ENCODE measurements at regions not wholly inside any gene's neighbourhood (a gene's known extent, or its start where the extent isn't known, plus 50 kb on each side); places are given as distances from the start of the nearest gene placed in this dataset.
"Not testable (repeated sequence)": the region's sequence is repeated elsewhere in the genome, so short reads cannot be mapped to it uniquely, and the experiment has no call there.

DNA sequence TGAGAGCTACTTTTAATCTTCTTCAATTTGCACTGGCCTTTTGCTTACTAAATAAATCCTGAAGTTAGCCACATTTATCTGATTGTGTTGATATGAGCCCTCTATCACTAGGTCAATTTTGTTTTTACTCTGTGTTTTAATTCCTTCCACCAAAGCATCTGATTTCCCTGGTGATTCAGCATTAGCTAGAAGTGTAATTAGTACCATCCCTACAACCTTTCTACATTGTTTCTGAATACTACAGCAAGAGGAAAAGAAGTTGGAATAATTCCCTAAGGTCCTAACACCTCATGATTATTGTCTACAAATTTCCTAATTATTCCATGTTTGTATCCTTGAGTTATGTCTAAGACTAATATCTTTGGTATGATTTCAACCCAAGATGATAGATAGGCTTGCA is 1093.6 kb downstream of the SUCLG1 start:
- TF ChIP-seq, protein P1, sequence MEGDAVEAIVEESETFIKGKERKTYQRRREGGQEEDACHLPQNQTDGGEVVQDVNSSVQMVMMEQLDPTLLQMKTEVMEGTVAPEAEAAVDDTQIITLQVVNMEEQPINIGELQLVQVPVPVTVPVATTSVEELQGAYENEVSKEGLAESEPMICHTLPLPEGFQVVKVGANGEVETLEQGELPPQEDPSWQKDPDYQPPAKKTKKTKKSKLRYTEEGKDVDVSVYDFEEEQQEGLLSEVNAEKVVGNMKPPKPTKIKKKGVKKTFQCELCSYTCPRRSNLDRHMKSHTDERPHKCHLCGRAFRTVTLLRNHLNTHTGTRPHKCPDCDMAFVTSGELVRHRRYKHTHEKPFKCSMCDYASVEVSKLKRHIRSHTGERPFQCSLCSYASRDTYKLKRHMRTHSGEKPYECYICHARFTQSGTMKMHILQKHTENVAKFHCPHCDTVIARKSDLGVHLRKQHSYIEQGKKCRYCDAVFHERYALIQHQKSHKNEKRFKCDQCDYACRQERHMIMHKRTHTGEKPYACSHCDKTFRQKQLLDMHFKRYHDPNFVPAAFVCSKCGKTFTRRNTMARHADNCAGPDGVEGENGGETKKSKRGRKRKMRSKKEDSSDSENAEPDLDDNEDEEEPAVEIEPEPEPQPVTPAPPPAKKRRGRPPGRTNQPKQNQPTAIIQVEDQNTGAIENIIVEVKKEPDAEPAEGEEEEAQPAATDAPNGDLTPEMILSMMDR (IDR thresholded peaks at IDR 0.05; ENCODE audit: low read depth, low read length, missing control alignments): no peak
- DNase-seq (ENCODE audit: extremely low read depth, low read depth): no peak
- no peak overlapping the region for H3K4me3 ChIP-seq (replicated peaks; ENCODE audit: low read depth, low read length)

DNA sequence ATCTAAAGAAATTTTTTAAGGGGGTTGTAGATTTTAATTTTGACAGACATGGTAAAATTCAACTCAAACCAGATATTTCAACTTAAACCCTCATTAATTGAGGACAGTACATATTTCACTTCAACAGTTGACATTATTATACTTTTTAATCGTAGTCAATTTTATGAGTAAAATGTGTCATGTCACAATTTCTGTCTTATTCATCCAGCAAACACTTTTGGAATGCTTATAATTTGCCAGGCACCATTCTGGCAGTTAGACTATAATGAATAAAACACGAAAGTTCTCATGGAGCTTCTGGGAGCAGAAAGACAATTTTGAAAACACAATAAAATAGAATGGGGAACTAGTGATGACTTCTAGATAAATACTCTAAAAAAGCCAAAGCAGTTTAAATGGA is 1094.8 kb downstream of the SUCLG1 start:
- no peak overlapping the region for H3K4me3 ChIP-seq (replicated peaks; ENCODE audit: low read depth, low read length)
- TF ChIP-seq, protein P1 (IDR thresholded peaks at IDR 0.05; ENCODE audit: low read depth, low read length, missing control alignments): no peak
- DNase-seq (ENCODE audit: extremely low read depth, low read depth): no peak

- not testable (repeated sequence) for DNase-seq (ENCODE audit: extremely low read depth, low read depth); H3K4me3 ChIP-seq (replicated peaks; ENCODE audit: low read depth, low read length)
Observed at GRCh38 chr2:83363138-83363537, 1095.9 kb downstream of the SUCLG1 start.

DNA sequence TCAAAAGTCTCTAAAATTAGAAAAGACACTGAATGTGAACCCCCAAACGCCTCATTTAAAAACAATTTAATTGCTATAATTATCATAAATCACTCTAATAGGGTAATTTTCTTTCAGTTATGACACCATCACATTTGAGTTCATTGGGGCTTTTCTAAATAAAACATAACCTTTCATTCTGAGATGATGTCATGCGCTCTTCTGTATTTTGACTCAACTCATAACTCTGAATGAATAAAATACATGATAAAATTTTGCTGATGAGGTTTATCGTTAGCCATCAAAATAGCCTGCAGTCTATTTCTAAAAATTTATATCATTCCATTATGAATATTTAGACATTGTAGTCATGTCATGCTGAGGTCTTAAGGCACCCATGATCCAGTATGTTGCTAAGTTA is 1099.7 kb downstream of the SUCLG1 start:
- TF ChIP-seq, protein P1 (IDR thresholded peaks at IDR 0.05; ENCODE audit: low read depth, low read length, missing control alignments): no peak
- H3K4me3 ChIP-seq (replicated peaks; ENCODE audit: low read depth, low read length): no peak overlapping the region
- DNase-seq (ENCODE audit: extremely low read depth, low read depth): no peak

GRCh38 chr2:83342860-83343329 is 1116.2 kb downstream of the SUCLG1 start:
- DNase-seq (ENCODE audit: extremely low read depth, low read depth): no peak
- TF ChIP-seq, protein P1 (IDR thresholded peaks at IDR 0.05; ENCODE audit: low read depth, low read length, missing control alignments): no peak
- H3K4me3 ChIP-seq (replicated peaks; ENCODE audit: low read depth, low read length): no peak overlapping the region

GRCh38 chr2:83340424-83340823 is 1118.7 kb downstream of the SUCLG1 start:
- no peak for DNase-seq (ENCODE audit: extremely low read depth, low read depth)
- TF ChIP-seq, protein P1 (IDR thresholded peaks at IDR 0.05; ENCODE audit: low read depth, low read length, missing control alignments): no peak
- H3K4me3 ChIP-seq (replicated peaks; ENCODE audit: low read depth, low read length): no peak overlapping the region

GRCh38 chr2:83339942-83340341 is 1119.1 kb downstream of the SUCLG1 start:
- H3K4me3 ChIP-seq (replicated peaks; ENCODE audit: low read depth, low read length); DNase-seq (ENCODE audit: extremely low read depth, low read depth): not testable (repeated sequence)

DNA sequence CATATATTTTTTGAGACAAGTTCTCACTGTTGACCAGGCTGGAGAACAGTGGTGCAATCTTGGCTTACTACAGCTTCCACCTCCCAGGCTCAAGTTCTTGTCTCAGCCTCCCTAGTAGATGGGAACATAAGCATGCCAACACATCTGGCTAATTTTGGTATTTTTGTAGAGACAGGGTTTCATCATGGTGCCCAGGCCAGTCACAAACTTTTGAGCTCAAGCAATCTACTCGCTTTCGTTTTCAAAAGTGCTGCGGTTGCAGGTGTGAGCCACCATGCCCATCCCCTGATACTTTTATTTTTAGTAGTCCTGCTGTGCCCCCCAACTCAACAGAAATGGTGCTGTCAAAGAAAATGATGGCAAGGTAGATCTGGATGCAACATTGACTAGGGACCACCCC is 1127.3 kb downstream of the SUCLG1 start:
- TF ChIP-seq, protein P1 (IDR thresholded peaks at IDR 0.05; ENCODE audit: low read depth, low read length, missing control alignments): no peak
- no peak for DNase-seq (ENCODE audit: extremely low read depth, low read depth)
- H3K4me3 ChIP-seq (replicated peaks; ENCODE audit: low read depth, low read length): no peak overlapping the region
